ENCODE measurements at regions not wholly inside any gene's neighbourhood (a gene's known extent, or its start where the extent isn't known, plus 50 kb on each side); places are given as distances from the start of the nearest gene placed in this dataset.

- TF ChIP-seq, protein P1, sequence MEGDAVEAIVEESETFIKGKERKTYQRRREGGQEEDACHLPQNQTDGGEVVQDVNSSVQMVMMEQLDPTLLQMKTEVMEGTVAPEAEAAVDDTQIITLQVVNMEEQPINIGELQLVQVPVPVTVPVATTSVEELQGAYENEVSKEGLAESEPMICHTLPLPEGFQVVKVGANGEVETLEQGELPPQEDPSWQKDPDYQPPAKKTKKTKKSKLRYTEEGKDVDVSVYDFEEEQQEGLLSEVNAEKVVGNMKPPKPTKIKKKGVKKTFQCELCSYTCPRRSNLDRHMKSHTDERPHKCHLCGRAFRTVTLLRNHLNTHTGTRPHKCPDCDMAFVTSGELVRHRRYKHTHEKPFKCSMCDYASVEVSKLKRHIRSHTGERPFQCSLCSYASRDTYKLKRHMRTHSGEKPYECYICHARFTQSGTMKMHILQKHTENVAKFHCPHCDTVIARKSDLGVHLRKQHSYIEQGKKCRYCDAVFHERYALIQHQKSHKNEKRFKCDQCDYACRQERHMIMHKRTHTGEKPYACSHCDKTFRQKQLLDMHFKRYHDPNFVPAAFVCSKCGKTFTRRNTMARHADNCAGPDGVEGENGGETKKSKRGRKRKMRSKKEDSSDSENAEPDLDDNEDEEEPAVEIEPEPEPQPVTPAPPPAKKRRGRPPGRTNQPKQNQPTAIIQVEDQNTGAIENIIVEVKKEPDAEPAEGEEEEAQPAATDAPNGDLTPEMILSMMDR (conservative IDR thresholded peaks at IDR 0.05; ENCODE audit: low read length), result no peak
- no peak for TF ChIP-seq EZH2phosphoT487 (IDR thresholded peaks at IDR 0.05; ENCODE audit: borderline replicate concordance)
- Histone ChIP-seq H3K36me3 (ENCODE audit: insufficient read depth, low read length) (no peaks in the 10 kb centered on the region), H3K9me2 (replicated peaks; ENCODE audit: low read depth, low read length) (no peaks in the 10 kb centered on the region), H3K9ac (ENCODE audit: low read depth, low read length, poor library complexity, severe bottlenecking) (no peak overlapping the region), H2AFZ (ENCODE audit: low read length) (no peak overlapping the region), H4K20me1 (ENCODE audit: insufficient read depth, low read length, poor library complexity, severe bottlenecking) (no peaks in the 10 kb centered on the region), H3K9me3 (ENCODE audit: insufficient read depth, low read depth, low read length) (peaks cover 3% of the 10 kb centered on the region; the same call in 1 of the 2 replicates), H3K4me2 (ENCODE audit: low read depth, low read length, poor library complexity, severe bottlenecking) (no peak overlapping the region), H3K27me3 (ENCODE audit: insufficient read depth, low read length, poor library complexity, severe bottlenecking) (no peaks in the 10 kb centered on the region), H3K4me1 (ENCODE audit: insufficient read depth, low read length, poor library complexity, severe bottlenecking) (no peaks in the 10 kb centered on the region), H3K79me2 (ENCODE audit: insufficient read depth, low read length) (no peaks in the 10 kb centered on the region), H3F3A (ENCODE audit: low read depth) (no peaks in the 10 kb centered on the region), H3K4me3 (ENCODE audit: low read length, poor library complexity, severe bottlenecking) (no peak overlapping the region)
These were observed 411.2 kb upstream of the SULF2 start for GRCh38 chr20:48196486-48196885.

- Histone ChIP-seq H3K4me1 (ENCODE audit: insufficient read depth, low read length, poor library complexity, severe bottlenecking) (no peaks in the 10 kb centered on the region), H3K27me3 (ENCODE audit: insufficient read depth, low read length, poor library complexity, severe bottlenecking) (no peaks in the 10 kb centered on the region), H3K9ac (ENCODE audit: low read depth, low read length, poor library complexity, severe bottlenecking) (no peak overlapping the region), H4K20me1 (ENCODE audit: insufficient read depth, low read length, poor library complexity, severe bottlenecking) (no peaks in the 10 kb centered on the region), H3K36me3 (ENCODE audit: insufficient read depth, low read length) (no peaks in the 10 kb centered on the region), H3K4me3 (ENCODE audit: low read length, poor library complexity, severe bottlenecking) (no peak overlapping the region), H3K9me3 (ENCODE audit: insufficient read depth, low read depth, low read length) (peaks cover 3% of the 10 kb centered on the region; the same call in 1 of the 2 replicates), H2AFZ (ENCODE audit: low read length) (no peak overlapping the region), H3K4me2 (ENCODE audit: low read depth, low read length, poor library complexity, severe bottlenecking) (no peak overlapping the region), H3K79me2 (ENCODE audit: insufficient read depth, low read length) (no peaks in the 10 kb centered on the region), H3K9me2 (replicated peaks; ENCODE audit: low read depth, low read length) (no peaks in the 10 kb centered on the region), H3F3A (ENCODE audit: low read depth) (no peaks in the 10 kb centered on the region)
- TF ChIP-seq, protein P1 (conservative IDR thresholded peaks at IDR 0.05; ENCODE audit: low read length), result no peak
- TF ChIP-seq EZH2phosphoT487 (IDR thresholded peaks at IDR 0.05; ENCODE audit: borderline replicate concordance), result no peak
These were observed 410.7 kb upstream of the SULF2 start for GRCh38 chr20:48196001-48196400.

DNA sequence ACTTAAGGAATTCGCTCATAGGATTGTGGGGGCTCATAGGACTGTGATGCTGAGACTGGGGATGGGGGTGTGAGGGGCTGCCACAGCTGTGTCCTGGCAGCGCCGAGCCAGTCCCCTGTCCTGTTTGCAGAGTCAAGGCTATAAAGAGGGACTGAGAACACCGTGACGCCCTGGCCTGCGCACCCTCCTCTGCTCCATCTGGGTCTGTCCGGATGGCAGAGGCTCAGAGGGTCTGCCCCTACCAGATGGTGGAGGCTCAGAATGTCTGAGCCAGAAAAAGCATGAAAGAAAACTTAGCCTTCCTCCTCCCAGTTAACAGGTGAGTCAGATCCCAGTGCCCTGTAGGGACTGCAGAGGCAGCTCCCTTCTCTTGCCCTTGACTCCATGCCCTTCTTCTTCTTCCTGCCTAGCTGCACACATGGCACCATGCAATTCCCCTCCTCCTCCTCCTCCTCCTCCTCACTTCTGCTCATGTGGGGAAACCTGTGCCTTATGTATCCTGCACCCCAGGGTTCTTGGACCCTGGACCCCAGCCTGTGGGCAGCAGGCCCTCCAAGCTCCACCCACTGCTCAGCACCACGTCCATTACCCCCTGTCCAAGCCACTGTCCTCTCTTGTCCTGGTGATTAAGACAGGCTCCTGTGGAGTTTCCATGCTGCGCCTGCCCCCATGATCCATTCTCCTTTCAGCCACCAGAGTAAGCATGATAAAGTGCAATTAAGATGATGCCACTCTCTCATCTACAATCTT, 410.0 kb upstream of the SULF2 start:
- H3K4me3 ChIP-seq (ENCODE audit: low read length, poor library complexity, severe bottlenecking), result no peak overlapping the region
- TF ChIP-seq EZH2phosphoT487 (IDR thresholded peaks at IDR 0.05; ENCODE audit: borderline replicate concordance), result no peak
- TF ChIP-seq, protein P1 (conservative IDR thresholded peaks at IDR 0.05; ENCODE audit: low read length), result no peak
- H4K20me1 ChIP-seq (ENCODE audit: insufficient read depth, low read length, poor library complexity, severe bottlenecking), result no peaks in the 10 kb centered on the region
- no peak overlapping the region for H3K9ac ChIP-seq (ENCODE audit: low read depth, low read length, poor library complexity, severe bottlenecking)
- no peak overlapping the region for H2AFZ ChIP-seq (ENCODE audit: low read length)
- H3K4me2 ChIP-seq (ENCODE audit: low read depth, low read length, poor library complexity, severe bottlenecking), result no peak overlapping the region
- no peaks in the 10 kb centered on the region for H3K36me3 ChIP-seq (ENCODE audit: insufficient read depth, low read length)
- H3K9me3 ChIP-seq (ENCODE audit: insufficient read depth, low read depth, low read length), result peaks cover 3% of the 10 kb centered on the region; the same call in 1 of the 2 replicates
- no peaks in the 10 kb centered on the region for H3K27me3 ChIP-seq (ENCODE audit: insufficient read depth, low read length, poor library complexity, severe bottlenecking)
- H3K9me2 ChIP-seq (replicated peaks; ENCODE audit: low read depth, low read length), result no peaks in the 10 kb centered on the region
- no peaks in the 10 kb centered on the region for H3K79me2 ChIP-seq (ENCODE audit: insufficient read depth, low read length)
- no peaks in the 10 kb centered on the region for H3F3A ChIP-seq (ENCODE audit: low read depth)
- H3K4me1 ChIP-seq (ENCODE audit: insufficient read depth, low read length, poor library complexity, severe bottlenecking), result no peaks in the 10 kb centered on the region
